ENCODE measurements at regions not wholly inside any gene's neighbourhood (a gene's known extent, or its start where the extent isn't known, plus 50 kb on each side); places are given as distances from the start of the nearest gene placed in this dataset.

DNA sequence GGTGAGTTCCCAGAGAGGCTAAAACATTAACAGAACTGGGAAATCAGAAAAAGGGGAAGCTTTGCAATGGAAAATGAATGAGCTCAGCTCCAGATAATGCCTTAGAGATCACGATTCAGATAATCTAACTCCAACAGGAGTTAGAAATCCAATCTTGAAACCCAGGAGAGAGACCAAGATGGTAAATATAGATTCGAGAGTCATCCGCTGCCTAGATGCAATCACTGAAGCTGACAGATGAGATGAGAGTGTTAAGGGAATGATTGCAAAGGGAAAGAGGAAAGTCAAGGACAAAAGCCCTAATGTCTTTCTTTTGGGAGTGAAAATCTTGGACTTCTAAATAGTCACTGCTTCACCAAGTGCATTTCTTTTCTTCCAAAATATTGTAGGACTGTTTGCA is 722.0 kb downstream of the EPHA4 start:
- DNase-seq (ENCODE audit: extremely low read depth in 1 of 4, low spot score in 3 of 4) (no peak), ATAC-seq (no peak), FAIRE-seq (no peak)
- no peaks in the 10 kb centered on the region for H3K36me3 ChIP-seq (ENCODE audit: control insufficient read depth, insufficient read depth, low read length)
- WGBS (ENCODE audit: insufficient coverage, low coverage, missing lambda C conversion rate), result 0% methylated on average over 3 of the region's 3 CpGs
- no peaks in the 10 kb centered on the region for H3K79me2 ChIP-seq (ENCODE audit: control insufficient read depth, insufficient read depth, low read length)
- intact Hi-C loops (cut with micrococcal nuclease), result no loop called here
- H2AFZ ChIP-seq (ENCODE audit: low read depth, low read length), result no peak overlapping the region
- BruUV-seq (replicated peaks), result no TSS peak
- H3K27me3 ChIP-seq (ENCODE audit: control insufficient read depth in 2 of 2, insufficient read depth in 2 of 2, low read length in 2 of 2), result no peaks in the 10 kb centered on the region
- in situ Hi-C loops (cut with MboI), result no loop called here
- no peak overlapping the region for H3K4me2 ChIP-seq (ENCODE audit: insufficient read depth, low read length)
- no peaks in the 10 kb centered on the region for H3K9me3 ChIP-seq (replicated peaks; ENCODE audit: control insufficient read depth, insufficient read depth, low read depth, low read length)
- H4K20me1 ChIP-seq (replicated peaks; ENCODE audit: control insufficient read depth, insufficient read depth, low read length), result no peaks in the 10 kb centered on the region
- ChIA-PET CTCF (ENCODE audit: low intra/inter-chr PET ratio) (no interaction called here), POLR2A (no interaction called here)
- H3K27ac ChIP-seq (ENCODE audit: extremely low read depth, low read depth, low read length), result no peak overlapping the region
- H3K4me1 ChIP-seq (replicated peaks in 1 of 2; ENCODE audit: control insufficient read depth in 2 of 2, insufficient read depth in 2 of 2, low read length in 2 of 2), result no peaks in the 10 kb centered on the region
- no peak for TF ChIP-seq IRF2 (CRISPR knock-in tag; IDR thresholded peaks at IDR 0.05)
- TF ChIP-seq CHD1 (IDR thresholded peaks at IDR 0.05; ENCODE audit: low read length), result no peak
- no peak for TF ChIP-seq MECOM (CRISPR knock-in tag; IDR thresholded peaks at IDR 0.05)
- no peak for TF ChIP-seq U2AF2 (optimal IDR thresholded peaks at IDR 0.05; ENCODE audit: low read depth, low read length)
- TF ChIP-seq, protein P1, sequence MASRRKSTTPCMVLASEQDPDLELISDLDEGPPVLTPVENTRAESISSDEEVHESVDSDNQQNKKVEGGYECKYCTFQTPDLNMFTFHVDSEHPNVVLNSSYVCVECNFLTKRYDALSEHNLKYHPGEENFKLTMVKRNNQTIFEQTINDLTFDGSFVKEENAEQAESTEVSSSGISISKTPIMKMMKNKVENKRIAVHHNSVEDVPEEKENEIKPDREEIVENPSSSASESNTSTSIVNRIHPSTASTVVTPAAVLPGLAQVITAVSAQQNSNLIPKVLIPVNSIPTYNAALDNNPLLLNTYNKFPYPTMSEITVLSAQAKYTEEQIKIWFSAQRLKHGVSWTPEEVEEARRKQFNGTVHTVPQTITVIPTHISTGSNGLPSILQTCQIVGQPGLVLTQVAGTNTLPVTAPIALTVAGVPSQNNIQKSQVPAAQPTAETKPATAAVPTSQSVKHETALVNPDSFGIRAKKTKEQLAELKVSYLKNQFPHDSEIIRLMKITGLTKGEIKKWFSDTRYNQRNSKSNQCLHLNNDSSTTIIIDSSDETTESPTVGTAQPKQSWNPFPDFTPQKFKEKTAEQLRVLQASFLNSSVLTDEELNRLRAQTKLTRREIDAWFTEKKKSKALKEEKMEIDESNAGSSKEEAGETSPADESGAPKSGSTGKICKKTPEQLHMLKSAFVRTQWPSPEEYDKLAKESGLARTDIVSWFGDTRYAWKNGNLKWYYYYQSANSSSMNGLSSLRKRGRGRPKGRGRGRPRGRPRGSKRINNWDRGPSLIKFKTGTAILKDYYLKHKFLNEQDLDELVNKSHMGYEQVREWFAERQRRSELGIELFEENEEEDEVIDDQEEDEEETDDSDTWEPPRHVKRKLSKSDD (conservative IDR thresholded peaks at IDR 0.05; ENCODE audit: low read length), result no peak
- TF ChIP-seq ZNF445 (CRISPR knock-in tag; IDR thresholded peaks at IDR 0.05; ENCODE audit: low read depth), result no peak
- TF ChIP-seq KLF16 (IDR thresholded peaks at IDR 0.05), result no peak
- no peak for TF ChIP-seq SRSF1 (IDR thresholded peaks at IDR 0.05; ENCODE audit: low read depth, low read length)
- TF ChIP-seq, protein P2, sequence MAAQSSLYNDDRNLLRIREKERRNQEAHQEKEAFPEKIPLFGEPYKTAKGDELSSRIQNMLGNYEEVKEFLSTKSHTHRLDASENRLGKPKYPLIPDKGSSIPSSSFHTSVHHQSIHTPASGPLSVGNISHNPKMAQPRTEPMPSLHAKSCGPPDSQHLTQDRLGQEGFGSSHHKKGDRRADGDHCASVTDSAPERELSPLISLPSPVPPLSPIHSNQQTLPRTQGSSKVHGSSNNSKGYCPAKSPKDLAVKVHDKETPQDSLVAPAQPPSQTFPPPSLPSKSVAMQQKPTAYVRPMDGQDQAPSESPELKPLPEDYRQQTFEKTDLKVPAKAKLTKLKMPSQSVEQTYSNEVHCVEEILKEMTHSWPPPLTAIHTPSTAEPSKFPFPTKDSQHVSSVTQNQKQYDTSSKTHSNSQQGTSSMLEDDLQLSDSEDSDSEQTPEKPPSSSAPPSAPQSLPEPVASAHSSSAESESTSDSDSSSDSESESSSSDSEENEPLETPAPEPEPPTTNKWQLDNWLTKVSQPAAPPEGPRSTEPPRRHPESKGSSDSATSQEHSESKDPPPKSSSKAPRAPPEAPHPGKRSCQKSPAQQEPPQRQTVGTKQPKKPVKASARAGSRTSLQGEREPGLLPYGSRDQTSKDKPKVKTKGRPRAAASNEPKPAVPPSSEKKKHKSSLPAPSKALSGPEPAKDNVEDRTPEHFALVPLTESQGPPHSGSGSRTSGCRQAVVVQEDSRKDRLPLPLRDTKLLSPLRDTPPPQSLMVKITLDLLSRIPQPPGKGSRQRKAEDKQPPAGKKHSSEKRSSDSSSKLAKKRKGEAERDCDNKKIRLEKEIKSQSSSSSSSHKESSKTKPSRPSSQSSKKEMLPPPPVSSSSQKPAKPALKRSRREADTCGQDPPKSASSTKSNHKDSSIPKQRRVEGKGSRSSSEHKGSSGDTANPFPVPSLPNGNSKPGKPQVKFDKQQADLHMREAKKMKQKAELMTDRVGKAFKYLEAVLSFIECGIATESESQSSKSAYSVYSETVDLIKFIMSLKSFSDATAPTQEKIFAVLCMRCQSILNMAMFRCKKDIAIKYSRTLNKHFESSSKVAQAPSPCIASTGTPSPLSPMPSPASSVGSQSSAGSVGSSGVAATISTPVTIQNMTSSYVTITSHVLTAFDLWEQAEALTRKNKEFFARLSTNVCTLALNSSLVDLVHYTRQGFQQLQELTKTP (IDR thresholded peaks at IDR 0.05; ENCODE audit: low read depth in 1 of 2, partially characterized antibody in 2 of 2), result no peak
- TF ChIP-seq PHF20 (IDR thresholded peaks at IDR 0.05; ENCODE audit: partially characterized antibody), result no peak
- no peak for TF ChIP-seq OTX1 (CRISPR knock-in tag; IDR thresholded peaks at IDR 0.05)
- no peak for TF ChIP-seq RBM15 (IDR thresholded peaks at IDR 0.05; ENCODE audit: insufficient read depth, low read length)
- TF ChIP-seq, protein P3, sequence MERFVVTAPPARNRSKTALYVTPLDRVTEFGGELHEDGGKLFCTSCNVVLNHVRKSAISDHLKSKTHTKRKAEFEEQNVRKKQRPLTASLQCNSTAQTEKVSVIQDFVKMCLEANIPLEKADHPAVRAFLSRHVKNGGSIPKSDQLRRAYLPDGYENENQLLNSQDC (CRISPR knock-in tag; IDR thresholded peaks at IDR 0.05), result no peak
- TF ChIP-seq, protein P4, sequence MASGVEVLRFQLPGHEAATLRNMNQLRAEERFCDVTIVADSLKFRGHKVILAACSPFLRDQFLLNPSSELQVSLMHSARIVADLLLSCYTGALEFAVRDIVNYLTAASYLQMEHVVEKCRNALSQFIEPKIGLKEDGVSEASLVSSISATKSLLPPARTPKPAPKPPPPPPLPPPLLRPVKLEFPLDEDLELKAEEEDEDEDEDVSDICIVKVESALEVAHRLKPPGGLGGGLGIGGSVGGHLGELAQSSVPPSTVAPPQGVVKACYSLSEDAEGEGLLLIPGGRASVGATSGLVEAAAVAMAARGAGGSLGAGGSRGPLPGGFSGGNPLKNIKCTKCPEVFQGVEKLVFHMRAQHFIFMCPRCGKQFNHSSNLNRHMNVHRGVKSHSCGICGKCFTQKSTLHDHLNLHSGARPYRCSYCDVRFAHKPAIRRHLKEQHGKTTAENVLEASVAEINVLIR (CRISPR knock-in tag; IDR thresholded peaks at IDR 0.05), result no peak
- no peak for TF ChIP-seq CC2D1A (IDR thresholded peaks at IDR 0.05)
- TF ChIP-seq ZC3H11A (IDR thresholded peaks at IDR 0.05; ENCODE audit: low read depth, low read length), result no peak
- H3K4me3 ChIP-seq, result no peak overlapping the region
- H3K9ac ChIP-seq (ENCODE audit: insufficient read depth in 1 of 2, low read depth in 2 of 2, low read length in 2 of 2), result no peak overlapping the region
- H3K9me1 ChIP-seq (ENCODE audit: control insufficient read depth, insufficient read depth, low read length), result no peaks in the 10 kb centered on the region

All from K562 (cell line).